NCI-H82 treated with DMSO at 0.1 percent for 48 hours (cell line): ENCODE measurements at regions not wholly inside any gene's neighbourhood (a gene's known extent, or its start where the extent isn't known, plus 50 kb on each side); places are given as distances from the start of the nearest gene placed in this dataset.
"Not testable (repeated sequence)": the region's sequence is repeated elsewhere in the genome, so short reads cannot be mapped to it uniquely, and the experiment has no call there.

ENCODE experiments used
- DNase-seq: peaks from one replicate; lab custom pipeline; 2025; ENCODE audit not compliant: unreplicated experiment; lab: John Stamatoyannopoulos, UW

DNA sequence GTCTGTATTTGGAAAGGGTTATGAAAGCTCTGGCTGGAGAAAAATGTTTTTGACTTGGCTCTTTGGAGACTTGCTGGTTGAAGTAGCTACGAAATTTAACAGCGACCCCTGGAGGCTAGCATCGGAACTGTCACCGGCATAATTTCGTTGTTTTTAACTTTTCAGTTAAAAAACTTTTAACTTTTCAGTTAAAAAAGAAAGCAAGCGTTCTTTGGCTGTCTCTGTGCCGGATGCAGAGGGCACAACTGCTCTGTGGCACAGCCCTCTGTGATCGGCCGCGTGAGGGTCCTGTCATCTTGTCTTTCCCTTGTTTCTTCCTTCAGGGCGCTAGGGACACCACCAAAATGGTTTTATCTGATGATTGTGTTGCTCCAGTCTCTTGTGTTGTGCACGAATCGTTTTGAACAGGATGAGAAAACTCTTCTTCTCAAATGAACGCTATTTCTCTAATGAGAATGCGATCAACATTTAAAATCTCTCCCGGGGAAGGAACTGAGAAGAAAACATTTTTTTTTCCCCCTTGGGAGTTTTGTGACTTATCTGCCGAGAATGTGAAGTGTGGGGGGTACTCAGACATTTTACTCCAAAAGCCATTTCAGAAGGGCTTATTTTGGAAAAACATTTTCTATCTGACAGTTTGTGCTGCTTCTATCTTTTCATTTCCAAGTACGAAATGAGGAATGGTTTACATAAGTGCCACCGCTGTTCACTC lies 57.1 kb downstream of the ADCYAP1 start:
- DNase-seq, result no peak

GRCh38 chr18:963276-963675 lies 58.6 kb downstream of the ADCYAP1 start:
- DNase-seq, result no peak

DNA sequence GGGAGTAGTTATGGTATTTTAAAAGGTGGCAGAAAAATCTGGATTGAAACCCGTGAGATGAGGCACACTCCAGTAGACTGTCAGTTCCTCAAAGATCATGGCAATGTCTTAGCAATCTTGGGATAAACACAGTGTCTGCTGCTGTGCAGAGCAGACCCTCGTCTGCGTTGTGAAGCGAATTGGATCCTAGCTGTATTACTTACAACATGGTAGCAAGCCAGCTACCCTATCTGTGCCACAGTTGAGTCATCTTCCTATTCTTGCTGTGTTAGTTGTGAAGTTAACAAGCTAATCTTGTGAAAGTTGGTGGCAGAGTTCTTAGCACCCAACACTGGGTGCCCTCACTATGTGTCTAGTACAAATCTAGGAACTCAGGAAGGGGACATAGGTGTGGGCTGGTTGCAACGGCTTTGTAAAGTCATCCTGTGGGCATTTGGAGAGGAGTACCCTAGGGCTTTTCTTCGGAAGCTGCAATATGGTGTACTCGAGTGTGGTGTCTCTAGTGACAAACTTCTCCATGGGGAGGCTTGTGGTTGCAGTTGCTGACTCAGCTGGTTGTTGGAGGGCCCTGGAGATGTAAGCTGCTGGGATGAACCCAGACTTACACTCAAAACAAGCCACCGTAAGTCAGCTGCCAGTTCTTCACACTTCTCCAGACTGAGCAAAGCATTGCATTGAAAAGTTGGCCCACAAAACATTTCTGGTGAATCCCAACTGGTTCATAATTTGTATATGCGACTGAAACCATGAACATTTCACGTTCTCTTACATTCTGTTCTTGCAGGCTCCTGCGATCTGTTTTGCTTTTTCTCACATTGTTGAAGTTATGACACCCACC lies 61.5 kb downstream of the ADCYAP1 start:
- DNase-seq, result no peak

GRCh38 chr18:966759-967576 lies 62.3 kb downstream of the ADCYAP1 start:
- DNase-seq, result no peak

GRCh38 chr18:968910-969309 lies 64.2 kb downstream of the ADCYAP1 start:
- not testable (repeated sequence) for DNase-seq

DNA sequence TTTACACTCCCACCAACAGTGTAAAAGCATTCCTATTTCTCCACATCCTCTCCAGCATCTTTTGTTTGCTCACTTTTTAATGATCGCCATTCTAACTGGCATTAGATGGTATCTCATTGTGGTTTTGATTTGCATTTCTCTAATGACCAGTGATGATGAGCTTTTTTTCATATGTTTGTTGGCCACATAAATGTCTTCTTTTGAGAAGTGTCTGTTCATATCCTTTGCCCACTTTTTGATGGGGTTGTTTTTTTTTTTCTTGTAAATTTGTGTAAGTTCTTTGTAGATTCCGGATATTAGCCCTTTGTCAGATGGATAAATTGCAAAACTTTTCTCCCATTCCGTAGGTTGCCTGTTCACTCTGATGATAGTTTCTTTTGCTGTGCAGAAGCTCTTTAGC lies 64.6 kb downstream of the ADCYAP1 start:
- DNase-seq, result not testable (repeated sequence)

- DNase-seq, result not testable (repeated sequence)
Observed at GRCh38 chr18:974606-975005, 69.9 kb downstream of the ADCYAP1 start.

DNA sequence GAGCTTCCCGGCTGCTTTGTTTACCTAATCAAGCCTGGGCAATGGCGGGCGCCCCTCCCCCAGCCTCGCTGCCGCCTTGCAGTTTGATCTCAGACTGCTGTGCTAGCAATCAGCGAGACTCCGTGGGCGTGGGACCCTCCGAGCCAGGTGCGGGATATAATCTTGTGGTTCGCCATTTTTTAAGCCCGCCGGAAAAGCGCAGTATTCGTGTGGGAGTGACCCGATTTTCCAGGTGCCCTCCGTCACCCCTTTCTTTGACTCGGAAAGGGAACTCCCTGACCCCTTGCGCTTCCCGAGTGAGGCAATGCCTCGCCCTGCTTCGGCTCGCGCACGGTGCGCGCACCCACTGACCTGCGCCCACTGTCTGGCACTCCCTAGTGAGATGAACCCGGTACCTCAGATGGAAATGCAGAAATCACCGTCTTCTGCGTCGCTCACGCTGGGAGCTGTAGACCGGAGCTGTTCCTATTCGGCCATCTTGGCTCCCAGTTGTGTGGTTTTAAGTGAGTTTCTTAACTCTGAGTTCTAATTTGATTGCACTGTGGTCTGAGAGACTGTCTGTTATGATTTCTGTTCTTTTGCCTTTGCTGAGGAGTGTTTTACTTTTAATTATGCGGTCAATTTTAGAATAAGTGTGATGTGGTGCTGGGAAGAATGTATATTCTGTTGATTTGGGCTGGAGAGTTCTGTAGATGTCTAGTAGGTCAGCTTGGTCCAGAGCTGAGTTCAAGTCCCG lies 71.9 kb downstream of the ADCYAP1 start:
- DNase-seq, result not testable (repeated sequence)

DNA sequence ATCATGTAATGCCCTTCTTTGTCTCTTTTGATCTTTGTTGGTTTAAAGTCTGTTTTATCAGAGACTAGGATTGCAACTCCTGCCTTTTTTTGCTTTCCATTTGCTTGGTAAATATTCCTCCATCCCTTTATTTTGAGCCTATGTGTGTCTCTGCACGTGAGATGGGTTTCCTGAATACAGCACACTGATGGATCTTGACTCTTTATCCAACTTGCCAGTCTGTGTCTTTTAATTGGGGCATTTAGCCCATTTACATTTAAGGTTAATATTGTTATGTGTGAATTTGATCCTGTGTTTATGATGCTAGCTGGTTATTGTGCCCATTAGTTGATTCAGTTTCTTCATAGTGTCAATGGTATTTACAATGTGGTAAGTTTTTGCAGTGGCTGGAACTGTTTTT lies 72.7 kb downstream of the ADCYAP1 start:
- DNase-seq, result not testable (repeated sequence)

DNA sequence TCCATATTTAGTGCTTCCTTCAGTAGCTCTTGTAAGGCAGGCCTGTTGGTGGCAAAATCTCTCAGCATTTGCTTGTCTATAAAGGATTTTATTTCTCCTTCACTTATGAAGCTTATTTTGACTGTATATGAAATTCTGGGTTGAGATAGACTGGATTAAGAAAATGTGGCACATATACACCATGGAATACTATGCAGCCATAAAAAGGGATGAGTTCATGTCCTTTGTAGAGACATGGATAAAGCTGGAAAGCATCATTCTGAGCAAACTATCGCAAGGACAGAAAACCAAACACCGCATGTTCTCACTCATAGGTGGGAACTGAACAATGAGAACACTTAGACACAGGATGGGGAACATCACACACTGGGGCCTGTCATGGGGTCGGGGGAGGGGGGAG lies 73.1 kb downstream of the ADCYAP1 start:
- not testable (repeated sequence) for DNase-seq

- DNase-seq, result no peak
Observed at GRCh38 chr18:980586-980985, 75.9 kb downstream of the ADCYAP1 start.

DNA sequence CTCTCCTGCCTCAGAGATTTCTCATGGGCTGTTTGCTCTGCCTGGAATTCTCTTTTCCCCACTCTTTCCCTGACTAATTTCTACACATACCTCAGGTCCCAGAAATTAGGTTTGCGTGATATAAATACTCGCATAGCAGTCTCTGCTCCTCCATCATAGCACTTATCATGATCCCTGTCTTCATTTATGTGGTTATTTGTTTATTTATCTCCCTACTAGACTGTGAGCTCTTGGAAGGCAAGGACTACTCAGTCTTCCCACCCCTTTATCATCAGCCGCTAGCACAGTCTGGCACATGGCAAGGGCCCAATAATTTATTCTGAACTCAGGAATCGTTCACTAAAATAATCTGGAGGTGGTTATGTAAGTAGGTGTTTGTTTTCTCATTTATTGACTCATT lies 79.3 kb downstream of the ADCYAP1 start:
- no peak for DNase-seq

DNA sequence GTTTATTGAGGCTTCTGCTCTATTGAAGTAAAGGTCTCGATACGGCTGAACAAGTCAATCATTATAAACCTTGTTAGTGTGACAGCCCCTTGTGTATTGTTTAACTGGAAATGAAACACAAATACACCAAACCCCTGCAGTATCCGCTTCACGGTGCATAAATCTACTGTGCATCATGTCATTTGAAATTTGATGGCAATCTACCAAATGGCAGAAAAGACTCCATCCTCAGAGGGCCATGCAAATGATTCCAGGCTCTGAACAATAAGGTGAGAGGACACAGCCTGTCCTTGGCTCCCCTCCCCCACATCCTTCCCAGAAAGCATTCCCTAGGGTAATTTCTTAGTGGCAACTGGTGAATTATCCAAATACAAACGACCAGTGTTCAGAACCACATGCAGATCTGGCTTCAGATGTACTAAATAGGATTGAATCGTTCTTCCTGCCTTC lies 80.6 kb downstream of the ADCYAP1 start:
- DNase-seq, result peak; percentile 86

DNA sequence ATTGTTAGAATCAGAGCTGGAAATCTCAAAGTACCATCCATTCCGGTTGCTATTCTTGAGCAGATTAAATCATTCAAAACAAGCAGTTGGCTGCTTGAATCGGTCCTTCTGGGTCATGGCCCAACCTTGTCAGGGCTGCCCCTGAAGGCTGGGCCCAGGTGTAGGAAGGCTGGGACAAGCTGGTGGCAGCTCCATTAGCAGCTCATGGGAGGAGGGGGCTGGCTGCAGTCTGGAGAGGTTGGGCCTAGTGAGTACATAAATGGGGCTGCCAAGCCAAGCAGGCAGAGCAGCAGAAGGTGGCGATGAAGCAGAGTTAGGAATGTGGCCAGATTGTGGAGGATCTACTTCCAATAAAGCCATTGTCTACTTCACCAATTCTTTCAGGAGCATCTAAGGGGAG lies 81.4 kb downstream of the ADCYAP1 start:
- DNase-seq, result no peak

DNA sequence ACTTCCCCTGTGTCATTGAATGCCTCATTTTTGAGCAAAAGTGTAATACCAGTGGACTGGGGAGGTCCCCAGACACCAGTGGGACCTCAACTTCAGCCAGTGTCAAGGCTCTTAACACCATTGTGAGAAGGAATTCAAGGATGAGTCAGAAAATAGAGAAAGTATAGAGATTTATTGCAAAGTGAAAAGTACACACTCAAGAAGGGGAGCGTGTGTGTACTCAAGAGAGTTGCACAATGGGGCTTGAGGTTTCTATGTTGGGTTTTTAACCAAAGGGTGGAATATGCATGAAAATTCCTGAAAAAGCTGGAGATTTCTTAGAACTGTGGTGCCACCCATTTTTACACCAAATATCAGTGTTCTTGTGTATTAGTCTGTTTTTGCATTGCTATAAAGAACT lies 81.9 kb downstream of the ADCYAP1 start:
- no peak for DNase-seq

DNA sequence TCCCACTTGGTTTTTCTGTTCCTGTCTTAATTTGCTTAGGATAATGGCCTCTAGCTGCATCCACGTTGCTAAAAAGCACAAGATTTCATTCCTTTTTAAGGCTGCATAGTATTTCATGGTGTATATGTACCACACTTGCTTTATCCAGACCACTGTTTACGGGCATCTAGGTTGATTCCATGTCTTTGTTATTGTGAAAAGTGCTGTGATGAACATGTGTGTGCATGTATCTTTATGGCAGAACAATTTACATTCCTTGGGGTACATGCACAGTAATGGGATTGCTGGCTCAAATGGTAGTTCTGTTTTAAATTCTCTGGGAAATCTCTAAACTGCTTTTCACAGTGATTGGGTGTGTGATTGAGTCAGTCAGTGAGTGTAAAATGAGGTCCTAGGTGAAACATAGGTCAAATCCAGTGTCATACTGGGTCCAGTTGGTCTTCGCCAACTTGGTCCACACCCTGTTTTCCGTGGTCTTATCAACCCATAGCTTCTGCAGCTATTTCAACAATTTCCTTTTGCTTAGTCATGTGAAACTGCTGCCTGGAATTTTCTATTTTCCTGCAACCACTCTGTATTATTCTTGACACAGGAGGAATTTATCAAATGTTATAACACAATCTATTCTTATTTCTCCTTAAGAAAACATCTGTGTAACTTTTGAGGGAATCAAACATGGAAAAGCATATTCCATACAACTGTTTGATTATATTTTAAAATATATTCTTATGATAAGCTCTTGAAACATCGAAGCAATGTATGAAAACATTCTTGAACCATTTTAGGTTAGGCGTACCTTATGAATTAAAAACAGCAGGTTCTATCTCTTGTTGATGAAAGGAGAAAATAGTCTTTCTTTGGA lies 82.9 kb downstream of the ADCYAP1 start:
- DNase-seq, result no peak

DNA sequence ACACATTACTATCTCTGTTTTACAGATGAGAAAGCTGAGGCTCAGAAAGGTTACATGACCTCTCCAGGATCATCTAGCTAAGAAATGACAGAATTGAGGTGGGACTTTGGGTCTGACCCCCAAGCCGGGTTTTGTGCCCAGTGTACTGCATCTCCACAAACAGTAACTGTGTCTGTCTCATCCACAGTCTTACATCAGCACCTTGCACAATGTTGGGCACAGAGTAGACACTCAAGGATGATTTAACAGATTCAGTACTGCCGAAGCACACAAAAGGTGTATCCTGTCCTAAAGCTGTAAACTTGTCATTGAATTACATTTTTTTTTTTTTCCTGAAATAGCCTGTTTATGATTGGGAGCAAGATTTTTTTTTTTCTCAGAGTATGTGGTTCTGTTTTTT lies 84.8 kb downstream of the ADCYAP1 start:
- no peak for DNase-seq

GRCh38 chr18:990197-990596 lies 85.5 kb downstream of the ADCYAP1 start:
- no peak for DNase-seq

- no peak for DNase-seq
Observed at GRCh38 chr18:991441-991840, 86.8 kb downstream of the ADCYAP1 start.

DNA sequence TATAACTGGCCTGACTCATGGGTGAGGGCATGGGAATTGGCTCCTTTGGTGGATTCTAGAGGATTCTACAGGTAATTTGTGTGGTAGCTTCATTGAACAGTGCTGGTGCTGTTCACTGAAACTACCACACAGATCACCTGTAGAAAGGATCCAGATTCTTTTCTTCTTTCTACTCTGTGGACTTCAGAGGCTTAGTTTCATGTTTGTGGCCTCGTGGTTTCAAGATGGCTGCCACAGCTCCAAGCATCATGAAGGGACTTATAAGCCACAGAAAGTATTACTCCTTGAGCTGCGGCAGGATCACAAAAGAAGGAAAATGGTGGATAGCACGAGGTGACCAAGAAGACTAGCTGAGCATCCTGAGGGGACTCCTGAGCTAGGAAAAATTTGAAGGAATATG lies 88.9 kb downstream of the ADCYAP1 start:
- no peak for DNase-seq
